ENCODE measurements at regions not wholly inside any gene's neighbourhood (a gene's known extent, or its start where the extent isn't known, plus 50 kb on each side); places are given as distances from the start of the nearest gene placed in this dataset.

DNA sequence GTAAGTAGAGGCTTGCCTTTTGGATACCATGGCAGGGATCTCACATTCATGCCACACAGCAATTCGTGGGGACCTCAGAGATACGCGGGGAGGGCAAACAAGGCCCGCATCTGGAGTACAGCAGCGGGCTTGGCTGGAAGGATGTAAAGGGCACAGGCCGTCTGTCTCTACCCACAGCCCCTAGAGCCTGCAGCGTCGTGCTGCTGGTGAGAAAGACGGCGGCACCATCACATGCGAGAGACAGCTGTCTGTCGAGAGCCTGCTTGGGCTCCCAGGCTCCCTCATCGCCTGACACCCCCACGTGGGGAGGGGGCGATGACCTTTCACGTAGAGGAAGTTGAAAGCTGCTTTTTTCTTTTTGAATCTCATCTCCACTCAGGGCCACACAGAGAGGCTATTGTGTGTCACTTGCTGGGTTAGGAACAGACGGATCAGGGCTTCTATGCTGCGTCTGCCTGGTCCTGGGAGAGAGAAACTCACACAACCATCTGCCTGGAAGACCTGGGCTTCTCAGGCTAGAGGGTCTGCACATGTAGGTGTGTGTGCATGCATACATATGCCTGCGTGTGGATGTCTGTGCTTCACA lies 134.6 kb upstream of the PPP1R26 start:
- Histone ChIP-seq H3K9me3 (no peaks in the 10 kb centered on the region), H3K27ac (no peak overlapping the region), H3K4me3 (no peak overlapping the region), H3K36me3 (no peaks in the 10 kb centered on the region), H3K27me3 (peaks cover 20 to 34% (median 29%) of the 10 kb centered on the region in 3 donors), H3K4me1 (no peaks in the 10 kb centered on the region)
- TF ChIP-seq, protein P1, sequence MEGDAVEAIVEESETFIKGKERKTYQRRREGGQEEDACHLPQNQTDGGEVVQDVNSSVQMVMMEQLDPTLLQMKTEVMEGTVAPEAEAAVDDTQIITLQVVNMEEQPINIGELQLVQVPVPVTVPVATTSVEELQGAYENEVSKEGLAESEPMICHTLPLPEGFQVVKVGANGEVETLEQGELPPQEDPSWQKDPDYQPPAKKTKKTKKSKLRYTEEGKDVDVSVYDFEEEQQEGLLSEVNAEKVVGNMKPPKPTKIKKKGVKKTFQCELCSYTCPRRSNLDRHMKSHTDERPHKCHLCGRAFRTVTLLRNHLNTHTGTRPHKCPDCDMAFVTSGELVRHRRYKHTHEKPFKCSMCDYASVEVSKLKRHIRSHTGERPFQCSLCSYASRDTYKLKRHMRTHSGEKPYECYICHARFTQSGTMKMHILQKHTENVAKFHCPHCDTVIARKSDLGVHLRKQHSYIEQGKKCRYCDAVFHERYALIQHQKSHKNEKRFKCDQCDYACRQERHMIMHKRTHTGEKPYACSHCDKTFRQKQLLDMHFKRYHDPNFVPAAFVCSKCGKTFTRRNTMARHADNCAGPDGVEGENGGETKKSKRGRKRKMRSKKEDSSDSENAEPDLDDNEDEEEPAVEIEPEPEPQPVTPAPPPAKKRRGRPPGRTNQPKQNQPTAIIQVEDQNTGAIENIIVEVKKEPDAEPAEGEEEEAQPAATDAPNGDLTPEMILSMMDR (IDR thresholded peaks at IDR 0.05 in 4 of 5, conservative IDR thresholded peaks at IDR 0.05 in 1 of 5): no peak
- TF ChIP-seq POLR2A (IDR thresholded peaks at IDR 0.05): no peak
- in situ Hi-C loops (cut with MboI; ENCODE audit: low sequenced_read_pairs in 4 of 4): loop anchor here in 3 of 4 donors (5.0 to 10.0 kb wide), 2 partner anchors 258 to 260 kb away; partner anchors contain the start of gene OLFM1 (in 3 of the 3)
- DNase-seq (no peak), ATAC-seq (no peak)
- intact Hi-C loops (cut with DNase I; ENCODE audit: low total_unique reads): loop anchor here (1.0 kb wide), 1 partner anchor 259 kb away; no protein-coding TSS in a partner anchor

DNA sequence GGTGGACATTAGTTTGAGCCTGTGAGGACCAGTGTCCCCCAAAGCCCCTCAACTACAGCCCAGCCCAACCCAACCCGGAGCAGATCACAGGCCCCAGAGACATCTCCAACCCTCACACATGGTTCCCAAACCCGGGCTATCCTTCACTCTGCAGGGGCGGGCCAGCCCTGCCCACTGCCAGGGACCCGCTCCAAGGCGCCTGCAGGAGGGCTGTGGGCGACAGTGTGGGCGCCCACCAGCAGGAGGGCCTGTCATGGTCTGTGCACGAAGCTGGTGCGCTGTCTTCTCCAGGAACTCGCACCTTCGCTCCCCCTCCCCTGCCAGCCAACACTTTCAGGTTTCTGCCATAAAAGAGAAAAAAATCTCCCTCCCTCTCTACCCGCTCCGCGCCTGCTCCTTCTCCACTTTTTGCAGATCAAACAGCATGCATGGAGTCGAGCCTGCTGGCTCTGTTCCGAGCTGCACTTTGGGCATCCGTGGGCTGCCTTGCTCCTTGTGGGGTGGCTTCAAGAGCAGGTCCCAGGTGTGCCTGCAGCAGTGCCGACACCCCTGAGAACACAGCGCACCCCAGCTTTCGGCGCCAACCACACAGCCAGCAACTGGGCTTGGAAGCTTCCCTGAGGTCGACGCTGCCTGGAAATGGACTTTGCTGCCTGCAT lies 133.7 kb upstream of the PPP1R26 start:
- intact Hi-C loops (cut with DNase I; ENCODE audit: low total_unique reads): no loop called here
- H3K36me3 ChIP-seq: no peaks in the 10 kb centered on the region
- no peak overlapping the region for H3K4me3 ChIP-seq
- no peak overlapping the region for H3K27ac ChIP-seq
- no peaks in the 10 kb centered on the region for H3K9me3 ChIP-seq
- DNase-seq (no peak), ATAC-seq (no peak)
- no peaks in the 10 kb centered on the region for H3K4me1 ChIP-seq
- in situ Hi-C loops (cut with MboI; ENCODE audit: low sequenced_read_pairs in 4 of 4): loop anchor here in 3 of 4 donors (5.0 to 10.0 kb wide), 2 partner anchors 259 to 261 kb away; partner anchors contain the start of gene OLFM1 (in 3 of the 3)
- H3K27me3 ChIP-seq: peaks cover 22 to 37% (median 33%) of the 10 kb centered on the region in 3 donors
- TF ChIP-seq POLR2A (IDR thresholded peaks at IDR 0.05): no peak
- TF ChIP-seq, protein P1 (IDR thresholded peaks at IDR 0.05 in 4 of 5, conservative IDR thresholded peaks at IDR 0.05 in 1 of 5): no peak

DNA sequence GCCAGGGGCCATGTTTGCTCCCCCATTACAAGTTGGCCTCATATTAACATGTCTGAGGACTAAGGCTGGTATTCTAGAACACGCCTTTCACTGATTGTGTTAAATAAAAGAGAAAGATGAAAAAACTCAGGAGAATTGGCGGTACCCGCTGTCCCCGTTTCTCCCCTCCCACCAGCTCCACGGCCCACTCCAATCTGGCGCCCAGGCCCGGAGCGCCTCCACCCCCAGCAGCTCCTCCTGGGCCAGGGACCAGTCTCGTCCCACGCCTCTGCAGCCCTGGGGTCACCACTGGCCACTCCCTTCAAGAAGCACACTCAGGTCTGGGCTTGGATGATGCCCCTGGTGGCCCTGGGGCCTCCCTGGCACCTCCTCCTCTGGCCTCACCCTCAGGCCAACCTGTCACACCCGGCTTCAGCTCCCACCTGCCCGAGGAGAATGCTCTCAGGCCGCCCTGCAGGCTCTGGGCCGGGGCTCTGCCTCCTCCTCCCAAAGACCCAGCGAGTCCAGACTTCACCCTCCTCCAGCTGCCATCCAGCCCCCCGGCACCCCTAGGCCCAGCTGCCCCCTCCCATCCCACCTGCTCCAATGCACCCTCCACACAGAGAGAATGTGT lies 133.0 kb upstream of the PPP1R26 start:
- DNase-seq: no peak
- intact Hi-C loops (cut with DNase I; ENCODE audit: low total_unique reads): no loop called here
- H3K27me3 ChIP-seq: peaks cover 26 to 39% (median 37%) of the 10 kb centered on the region in 3 donors

DNA sequence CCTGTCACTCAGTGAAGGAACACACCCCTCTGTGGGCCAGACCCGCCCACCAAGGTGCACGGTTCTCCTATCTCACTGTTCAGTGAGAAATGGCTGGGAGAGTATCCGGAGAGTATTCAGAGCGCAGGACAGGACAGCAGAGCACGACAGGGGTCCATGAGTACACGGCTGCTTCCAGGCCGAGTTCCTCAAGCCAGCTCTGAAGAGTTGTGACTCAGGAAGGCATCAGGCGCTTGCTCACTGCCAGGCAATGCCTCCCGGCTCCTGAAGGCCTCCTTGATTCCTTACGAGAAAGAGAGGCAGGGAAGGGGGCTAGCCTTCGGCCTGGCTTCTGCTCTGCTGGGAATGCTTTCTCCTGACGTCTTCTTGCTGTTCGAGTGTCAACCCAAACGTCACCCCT lies 132.1 kb upstream of the PPP1R26 start:
- in situ Hi-C loops (cut with MboI; ENCODE audit: low sequenced_read_pairs in 4 of 4): loop anchor here in 3 of 4 donors (5.0 to 10.0 kb wide), 2 partner anchors 260 to 263 kb away; partner anchors contain the start of gene OLFM1 (in 3 of the 3)
- H3K27me3 ChIP-seq: peaks cover 30 to 39% (median 38%) of the 10 kb centered on the region in 3 donors
- intact Hi-C loops (cut with DNase I; ENCODE audit: low total_unique reads): no loop called here

More for the DNA sequence above, 133.0 kb upstream of the PPP1R26 start:
- Histone ChIP-seq H3K4me3 (no peak overlapping the region), H3K36me3 (no peaks in the 10 kb centered on the region), H3K4me1 (no peaks in the 10 kb centered on the region), H3K9me3 (no peaks in the 10 kb centered on the region), H3K27ac (no peak overlapping the region)
- in situ Hi-C loops (cut with MboI; ENCODE audit: low sequenced_read_pairs in 4 of 4): loop anchor here in 3 of 4 donors (5.0 to 10.0 kb wide), 2 partner anchors 259 to 262 kb away; partner anchors contain the start of gene OLFM1 (in 3 of the 3)
- no peak for ATAC-seq
- no peak for TF ChIP-seq POLR2A (IDR thresholded peaks at IDR 0.05)
- TF ChIP-seq, protein P1 (IDR thresholded peaks at IDR 0.05 in 4 of 5, conservative IDR thresholded peaks at IDR 0.05 in 1 of 5): no peak

More for the DNA sequence above, 132.1 kb upstream of the PPP1R26 start:
- TF ChIP-seq, protein P1 (IDR thresholded peaks at IDR 0.05 in 4 of 5, conservative IDR thresholded peaks at IDR 0.05 in 1 of 5): no peak
- no peak for TF ChIP-seq POLR2A (IDR thresholded peaks at IDR 0.05)
- H3K27ac ChIP-seq: no peak overlapping the region
- no peaks in the 10 kb centered on the region for H3K9me3 ChIP-seq
- DNase-seq (no peak), ATAC-seq (no peak)
- H3K4me3 ChIP-seq: no peak overlapping the region
- no peaks in the 10 kb centered on the region for H3K36me3 ChIP-seq
- no peaks in the 10 kb centered on the region for H3K4me1 ChIP-seq

Measured in gastrocnemius medialis (tissue), 4 donors.